Activated T-cell treated with anti-CD3 and anti-CD28 coated beads, Interleukin-2, amount 50 U/mL, for 4 hours (primary cell): ENCODE measurements at regions not wholly inside any gene's neighbourhood (a gene's known extent, or its start where the extent isn't known, plus 50 kb on each side); places are given as distances from the start of the nearest gene placed in this dataset.

Source experiments
- ATAC-seq, 2 donors: fragments of 200-7000 bp; cut with Tn5 transposase; one replicate each; pipeline ENCODE4 v1.10.0; 2021
- DNase-seq: peaks from one replicate; pipeline ENCODE4 v3.0.0-alpha.2; 2020
- H3K27me3 Mint-ChIP-seq: one replicate; pipeline ENCODE4 v1.8.0; 2021; ENCODE audit warnings: low read depth, mixed read lengths
- H3K36me3 Mint-ChIP-seq: one replicate; pipeline ENCODE4 v1.8.0; 2022; ENCODE audit warnings: mixed read lengths; ENCODE audit not compliant: insufficient read depth
- H3K4me1 Mint-ChIP-seq: one replicate; pipeline ENCODE4 v1.8.0; 2021; ENCODE audit warnings: low read depth, mixed read lengths
- H3K4me3 Mint-ChIP-seq: one replicate; pipeline ENCODE4 v1.8.0; 2021; ENCODE audit warnings: mild to moderate bottlenecking, moderate library complexity, mixed read lengths
- H3K9me3 Mint-ChIP-seq: one replicate; pipeline ENCODE4 v1.8.0; 2021; ENCODE audit warnings: mixed read lengths

- H3K4me3 Mint-ChIP-seq, result no peak overlapping the region
- no peak for ATAC-seq
- peaks cover 3% of the 10 kb centered on the region for H3K27me3 Mint-ChIP-seq
- no peaks in the 10 kb centered on the region for H3K4me1 Mint-ChIP-seq
- H3K36me3 Mint-ChIP-seq, result no peaks in the 10 kb centered on the region
- no peak for DNase-seq
- H3K9me3 Mint-ChIP-seq, result peaks cover 4% of the 10 kb centered on the region
These were observed 184.8 kb upstream of the ZFHX3 start for GRCh38 chr16:73232555-73233328.

GRCh38 chr16:73231944-73232554 lies 184.1 kb upstream of the ZFHX3 start:
- peaks cover 4% of the 10 kb centered on the region for H3K9me3 Mint-ChIP-seq
- no peak overlapping the region for H3K4me3 Mint-ChIP-seq
- no peak for DNase-seq
- peaks cover 3% of the 10 kb centered on the region for H3K27me3 Mint-ChIP-seq
- no peaks in the 10 kb centered on the region for H3K4me1 Mint-ChIP-seq
- ATAC-seq, result no peak
- no peaks in the 10 kb centered on the region for H3K36me3 Mint-ChIP-seq

GRCh38 chr16:73231379-73231778 lies 183.5 kb upstream of the ZFHX3 start:
- ATAC-seq, result no peak
- Mint-ChIP-seq H3K27me3 (peaks cover 3% of the 10 kb centered on the region), H3K36me3 (no peaks in the 10 kb centered on the region), H3K4me3 (no peak overlapping the region), H3K4me1 (no peaks in the 10 kb centered on the region), H3K9me3 (peaks cover 4% of the 10 kb centered on the region)
- no peak for DNase-seq

GRCh38 chr16:73230651-73231050 lies 182.7 kb upstream of the ZFHX3 start:
- Mint-ChIP-seq H3K4me3 (no peak overlapping the region), H3K36me3 (no peaks in the 10 kb centered on the region), H3K4me1 (no peaks in the 10 kb centered on the region), H3K27me3 (peaks cover 3% of the 10 kb centered on the region), H3K9me3 (peaks cover 4% of the 10 kb centered on the region)
- ATAC-seq (no peak), DNase-seq (no peak)

GRCh38 chr16:73228649-73229048 lies 180.7 kb upstream of the ZFHX3 start:
- H3K4me1 Mint-ChIP-seq, result no peaks in the 10 kb centered on the region
- H3K27me3 Mint-ChIP-seq, result no peaks in the 10 kb centered on the region
- no peaks in the 10 kb centered on the region for H3K36me3 Mint-ChIP-seq
- H3K4me3 Mint-ChIP-seq, result no peak overlapping the region
- no peak for ATAC-seq
- peaks cover 4% of the 10 kb centered on the region for H3K9me3 Mint-ChIP-seq
- DNase-seq, result no peak

- DNase-seq, result no peak
- no peak overlapping the region for H3K4me3 Mint-ChIP-seq
- ATAC-seq, result no peak
- H3K4me1 Mint-ChIP-seq, result no peaks in the 10 kb centered on the region
- H3K36me3 Mint-ChIP-seq, result no peaks in the 10 kb centered on the region
- peaks cover 4% of the 10 kb centered on the region for H3K9me3 Mint-ChIP-seq
- H3K27me3 Mint-ChIP-seq, result no peaks in the 10 kb centered on the region
These were observed 178.7 kb upstream of the ZFHX3 start for GRCh38 chr16:73226675-73227074.

- peaks cover 4% of the 10 kb centered on the region for H3K9me3 Mint-ChIP-seq
- no peak for ATAC-seq
These were observed 178.1 kb upstream of the ZFHX3 start for GRCh38 chr16:73225983-73226382.

GRCh38 chr16:73220836-73221235 lies 172.9 kb upstream of the ZFHX3 start:
- ATAC-seq (no peak), DNase-seq (no peak)
- no peaks in the 10 kb centered on the region for H3K9me3 Mint-ChIP-seq
- no peak overlapping the region for H3K4me3 Mint-ChIP-seq
- H3K27me3 Mint-ChIP-seq, result no peaks in the 10 kb centered on the region
- no peaks in the 10 kb centered on the region for H3K36me3 Mint-ChIP-seq
- H3K4me1 Mint-ChIP-seq, result no peaks in the 10 kb centered on the region

More at GRCh38 chr16:73225983-73226382, 178.1 kb upstream of the ZFHX3 start:
- Mint-ChIP-seq H3K4me3 (no peak overlapping the region), H3K27me3 (no peaks in the 10 kb centered on the region), H3K4me1 (no peaks in the 10 kb centered on the region), H3K36me3 (no peaks in the 10 kb centered on the region)
- DNase-seq, result no peak

GRCh38 chr16:73219176-73219575 lies 171.2 kb upstream of the ZFHX3 start:
- DNase-seq (no peak), ATAC-seq (no peak)
- H3K36me3 Mint-ChIP-seq, result no peaks in the 10 kb centered on the region
- H3K4me3 Mint-ChIP-seq, result no peak overlapping the region
- no peaks in the 10 kb centered on the region for H3K27me3 Mint-ChIP-seq
- no peaks in the 10 kb centered on the region for H3K9me3 Mint-ChIP-seq
- H3K4me1 Mint-ChIP-seq, result no peaks in the 10 kb centered on the region

- H3K4me3 Mint-ChIP-seq, result no peak overlapping the region
- H3K4me1 Mint-ChIP-seq, result no peaks in the 10 kb centered on the region
- no peak for ATAC-seq
- no peak for DNase-seq
- no peaks in the 10 kb centered on the region for H3K27me3 Mint-ChIP-seq
- no peaks in the 10 kb centered on the region for H3K36me3 Mint-ChIP-seq
- H3K9me3 Mint-ChIP-seq, result no peaks in the 10 kb centered on the region
These were observed 169.7 kb upstream of the ZFHX3 start for GRCh38 chr16:73217654-73218053.

- no peaks in the 10 kb centered on the region for H3K4me1 Mint-ChIP-seq
- ATAC-seq (no peak), DNase-seq (no peak)
- H3K9me3 Mint-ChIP-seq, result no peaks in the 10 kb centered on the region
- no peaks in the 10 kb centered on the region for H3K36me3 Mint-ChIP-seq
- H3K4me3 Mint-ChIP-seq, result no peak overlapping the region
- H3K27me3 Mint-ChIP-seq, result no peaks in the 10 kb centered on the region
These were observed 169.0 kb upstream of the ZFHX3 start for GRCh38 chr16:73216932-73217331.

- Mint-ChIP-seq H3K36me3 (no peaks in the 10 kb centered on the region), H3K4me3 (no peak overlapping the region), H3K27me3 (no peaks in the 10 kb centered on the region), H3K9me3 (no peaks in the 10 kb centered on the region), H3K4me1 (no peaks in the 10 kb centered on the region)
- no peak for ATAC-seq
- no peak for DNase-seq
These were observed 167.9 kb upstream of the ZFHX3 start for GRCh38 chr16:73215678-73216377.

- no peaks in the 10 kb centered on the region for H3K27me3 Mint-ChIP-seq
- H3K36me3 Mint-ChIP-seq, result no peaks in the 10 kb centered on the region
- DNase-seq (no peak), ATAC-seq (no peak)
- no peak overlapping the region for H3K4me3 Mint-ChIP-seq
- H3K4me1 Mint-ChIP-seq, result no peaks in the 10 kb centered on the region
- H3K9me3 Mint-ChIP-seq, result no peaks in the 10 kb centered on the region
These were observed 167.1 kb upstream of the ZFHX3 start for GRCh38 chr16:73214825-73215677.

GRCh38 chr16:73213732-73214455 lies 166.0 kb upstream of the ZFHX3 start:
- H3K36me3 Mint-ChIP-seq, result no peaks in the 10 kb centered on the region

More at GRCh38 chr16:73213732-73214455, 166.0 kb upstream of the ZFHX3 start:
- DNase-seq (no peak), ATAC-seq (no peak)
- Mint-ChIP-seq H3K4me3 (no peak overlapping the region), H3K27me3 (no peaks in the 10 kb centered on the region), H3K4me1 (no peaks in the 10 kb centered on the region), H3K9me3 (no peaks in the 10 kb centered on the region)
